Central memory CD8-positive, alpha-beta T cell (primary cell): ENCODE measurements at regions not wholly inside any gene's neighbourhood (a gene's known extent, or its start where the extent isn't known, plus 50 kb on each side); places are given as distances from the start of the nearest gene placed in this dataset.

ENCODE experiments used
- ATAC-seq: fragments of 150-1000 bp; cut with Tn5 transposase; replicated peaks from 2 replicates; pipeline ENCODE4 v1.10.0; 2022; ENCODE audit warnings: mild to moderate bottlenecking, moderate FRiP score, moderate number of reproducible peaks; ENCODE audit not compliant: poor library complexity, severe bottlenecking; ENCODE audit errors: extremely low read depth
- DNase-seq, 2 donors: peaks; one replicate each; pipeline ENCODE4 v3.0.0; 2021; ENCODE audit warnings: low spot score in 2 of 2
- H3K27ac Mint-ChIP-seq: one replicate; pipeline ENCODE4 v1.8.0; 2022; ENCODE audit warnings: low read depth, mild to moderate bottlenecking, moderate library complexity, mixed read lengths
- H3K27me3 Mint-ChIP-seq: one replicate; pipeline ENCODE4 v1.8.0; 2022; ENCODE audit warnings: mixed read lengths
- H3K36me3 Mint-ChIP-seq: one replicate; pipeline ENCODE4 v1.8.0; 2022; ENCODE audit warnings: mild to moderate bottlenecking, moderate library complexity, mixed read lengths; ENCODE audit not compliant: insufficient read depth
- H3K4me1 Mint-ChIP-seq: one replicate; pipeline ENCODE4 v1.8.0; 2022; ENCODE audit warnings: mixed read lengths
- H3K4me3 Mint-ChIP-seq: one replicate; pipeline ENCODE4 v1.8.0; 2022; ENCODE audit warnings: mild to moderate bottlenecking, moderate library complexity, mixed read lengths
- H3K9me3 Mint-ChIP-seq: one replicate; pipeline ENCODE4 v1.8.0; 2022; ENCODE audit warnings: mixed read lengths

- no peaks in the 10 kb centered on the region for H3K27me3 Mint-ChIP-seq
- H3K36me3 Mint-ChIP-seq: no peaks in the 10 kb centered on the region
- H3K4me1 Mint-ChIP-seq: no peaks in the 10 kb centered on the region
- no peak for DNase-seq
- ATAC-seq: no peak
- H3K27ac Mint-ChIP-seq: no peak overlapping the region
- H3K4me3 Mint-ChIP-seq: no peak overlapping the region
- peaks cover 9% of the 10 kb centered on the region for H3K9me3 Mint-ChIP-seq
Measured at GRCh38 chr4:93960450-93960849, 131.9 kb downstream of the ATOH1 start.

- Mint-ChIP-seq H3K9me3 (peaks cover 9% of the 10 kb centered on the region), H3K4me3 (no peak overlapping the region), H3K27ac (no peak overlapping the region), H3K27me3 (no peaks in the 10 kb centered on the region), H3K4me1 (no peaks in the 10 kb centered on the region), H3K36me3 (no peaks in the 10 kb centered on the region)
- ATAC-seq: no peak
- no peak for DNase-seq
Measured at GRCh38 chr4:93960916-93961315, 132.4 kb downstream of the ATOH1 start.

GRCh38 chr4:93981594-93981993, 153.0 kb downstream of the ATOH1 start:
- no peak for DNase-seq
- H3K27ac Mint-ChIP-seq: no peak overlapping the region
- H3K4me1 Mint-ChIP-seq: no peaks in the 10 kb centered on the region
- no peak overlapping the region for H3K4me3 Mint-ChIP-seq
- no peaks in the 10 kb centered on the region for H3K36me3 Mint-ChIP-seq
- no peaks in the 10 kb centered on the region for H3K27me3 Mint-ChIP-seq
- ATAC-seq: no peak
- peaks cover 23% of the 10 kb centered on the region for H3K9me3 Mint-ChIP-seq

DNA sequence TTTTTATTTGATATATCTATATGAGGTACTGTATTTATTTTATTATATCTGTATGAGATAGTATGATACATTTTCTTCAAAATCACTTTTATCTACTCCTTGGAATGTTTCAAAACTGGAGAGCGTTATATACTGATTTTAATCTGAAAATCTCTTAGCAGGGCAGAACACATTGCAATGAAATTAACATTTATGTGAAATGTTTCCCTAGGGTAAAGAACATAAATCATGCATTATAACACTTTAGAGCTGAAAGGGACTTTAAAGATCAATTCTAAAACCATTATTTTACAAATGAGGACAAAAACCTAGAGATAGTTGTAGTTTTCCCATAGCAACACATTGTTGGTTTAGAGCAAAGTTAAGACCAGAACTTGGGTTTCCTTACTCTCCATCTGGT, 153.7 kb downstream of the ATOH1 start:
- no peaks in the 10 kb centered on the region for H3K36me3 Mint-ChIP-seq
- H3K27me3 Mint-ChIP-seq: no peaks in the 10 kb centered on the region
- DNase-seq: no peak
- no peak overlapping the region for H3K27ac Mint-ChIP-seq
- ATAC-seq: no peak
- H3K4me1 Mint-ChIP-seq: no peaks in the 10 kb centered on the region
- H3K9me3 Mint-ChIP-seq: peaks cover 16% of the 10 kb centered on the region
- no peak overlapping the region for H3K4me3 Mint-ChIP-seq

GRCh38 chr4:93983140-93983539, 154.6 kb downstream of the ATOH1 start:
- Mint-ChIP-seq H3K27ac (no peak overlapping the region), H3K36me3 (no peaks in the 10 kb centered on the region), H3K27me3 (no peaks in the 10 kb centered on the region), H3K4me1 (no peaks in the 10 kb centered on the region), H3K9me3 (peaks cover 16% of the 10 kb centered on the region), H3K4me3 (no peak overlapping the region)
- DNase-seq: no peak
- no peak for ATAC-seq

GRCh38 chr4:93994175-93994994, 165.8 kb downstream of the ATOH1 start:
- H3K27ac Mint-ChIP-seq: no peak overlapping the region
- DNase-seq (no peak), ATAC-seq (no peak)
- H3K9me3 Mint-ChIP-seq: peaks cover 2% of the 10 kb centered on the region
- no peaks in the 10 kb centered on the region for H3K4me1 Mint-ChIP-seq
- H3K4me3 Mint-ChIP-seq: no peak overlapping the region
- no peaks in the 10 kb centered on the region for H3K36me3 Mint-ChIP-seq
- no peaks in the 10 kb centered on the region for H3K27me3 Mint-ChIP-seq

GRCh38 chr4:93996895-93997294, 168.3 kb downstream of the ATOH1 start:
- Mint-ChIP-seq H3K36me3 (no peaks in the 10 kb centered on the region), H3K9me3 (peaks cover 5% of the 10 kb centered on the region), H3K4me3 (no peak overlapping the region), H3K27ac (no peak overlapping the region), H3K4me1 (no peaks in the 10 kb centered on the region), H3K27me3 (no peaks in the 10 kb centered on the region)
- DNase-seq (no peak), ATAC-seq (no peak)

GRCh38 chr4:94000559-94000958, 172.0 kb downstream of the ATOH1 start:
- H3K36me3 Mint-ChIP-seq: no peaks in the 10 kb centered on the region
- H3K9me3 Mint-ChIP-seq: peaks cover 5% of the 10 kb centered on the region
- no peak overlapping the region for H3K27ac Mint-ChIP-seq
- H3K27me3 Mint-ChIP-seq: no peaks in the 10 kb centered on the region
- ATAC-seq: no peak
- DNase-seq: no peak
- H3K4me3 Mint-ChIP-seq: no peak overlapping the region
- H3K4me1 Mint-ChIP-seq: no peaks in the 10 kb centered on the region

DNA sequence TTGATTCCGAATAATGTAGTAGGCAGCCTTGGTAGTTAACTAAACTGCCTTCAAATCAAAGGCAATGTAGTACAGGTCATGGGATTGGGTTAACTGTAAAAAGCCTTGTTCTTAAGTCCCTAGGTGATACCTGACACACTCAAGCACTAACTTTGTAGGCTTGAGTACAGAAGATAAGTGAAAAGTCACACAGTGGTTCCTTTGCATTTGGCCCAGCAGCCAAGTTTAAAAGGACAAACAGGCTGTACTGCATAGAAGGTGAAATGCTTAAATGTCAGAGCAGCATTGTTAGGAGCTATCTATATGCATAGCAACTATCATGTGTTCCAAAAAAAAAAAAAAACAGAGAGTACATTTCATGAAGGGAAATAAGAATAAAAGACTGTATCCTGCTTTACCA, 178.4 kb downstream of the ATOH1 start:
- Mint-ChIP-seq H3K4me3 (no peak overlapping the region), H3K27ac (no peak overlapping the region), H3K36me3 (no peaks in the 10 kb centered on the region), H3K9me3 (no peaks in the 10 kb centered on the region), H3K4me1 (no peaks in the 10 kb centered on the region), H3K27me3 (no peaks in the 10 kb centered on the region)
- DNase-seq: no peak
- no peak for ATAC-seq

DNA sequence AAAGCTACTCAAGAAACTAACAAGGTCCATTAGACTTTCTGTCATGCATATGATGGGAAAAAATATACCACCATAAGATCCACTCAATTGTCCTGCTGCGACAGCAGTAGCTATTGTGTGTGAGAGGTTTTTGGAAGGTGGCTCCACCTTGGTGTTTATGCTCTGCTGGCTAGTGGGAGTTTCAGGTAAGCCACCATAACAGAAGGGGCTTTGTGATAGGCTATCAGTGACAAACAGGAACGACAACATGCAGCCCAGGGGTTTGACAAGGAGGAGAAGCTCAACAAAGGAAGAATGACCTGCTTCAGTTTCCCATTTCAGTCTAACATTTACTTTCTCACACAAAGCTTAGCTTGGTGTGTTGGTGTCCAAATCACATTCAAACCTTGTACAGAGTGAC, 182.6 kb downstream of the ATOH1 start:
- DNase-seq (no peak), ATAC-seq (no peak)
- no peaks in the 10 kb centered on the region for H3K4me1 Mint-ChIP-seq
- no peaks in the 10 kb centered on the region for H3K36me3 Mint-ChIP-seq
- H3K4me3 Mint-ChIP-seq: no peak overlapping the region
- H3K27ac Mint-ChIP-seq: no peak overlapping the region
- H3K9me3 Mint-ChIP-seq: no peaks in the 10 kb centered on the region
- no peaks in the 10 kb centered on the region for H3K27me3 Mint-ChIP-seq

GRCh38 chr4:94014484-94015136, 186.1 kb downstream of the ATOH1 start:
- no peaks in the 10 kb centered on the region for H3K27me3 Mint-ChIP-seq
- no peaks in the 10 kb centered on the region for H3K4me1 Mint-ChIP-seq
- H3K27ac Mint-ChIP-seq: no peak overlapping the region

DNA sequence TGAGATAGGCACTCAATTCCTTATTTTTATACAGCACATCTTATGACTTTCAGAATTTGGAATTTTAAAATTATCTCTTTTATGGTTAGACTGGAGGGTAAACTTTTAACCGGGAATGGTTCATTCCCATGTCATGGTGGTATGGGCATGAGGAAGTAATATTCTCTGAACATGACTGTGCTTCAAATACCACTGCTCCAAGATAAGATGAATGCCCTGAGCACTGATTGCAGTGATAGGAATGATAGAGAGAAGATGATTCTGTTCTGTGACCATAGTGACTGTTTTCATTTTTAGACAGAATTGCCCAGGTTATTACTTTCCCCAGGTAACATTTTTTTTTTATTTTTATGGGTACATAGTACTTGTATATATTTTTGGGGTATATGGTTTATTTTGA, 187.4 kb downstream of the ATOH1 start:
- no peaks in the 10 kb centered on the region for H3K4me1 Mint-ChIP-seq

More at GRCh38 chr4:94014484-94015136, 186.1 kb downstream of the ATOH1 start:
- H3K36me3 Mint-ChIP-seq: no peaks in the 10 kb centered on the region
- peaks cover 5% of the 10 kb centered on the region for H3K9me3 Mint-ChIP-seq
- DNase-seq (no peak), ATAC-seq (no peak)
- H3K4me3 Mint-ChIP-seq: no peak overlapping the region

GRCh38 chr4:94032754-94033153, 174.9 kb upstream of the SMARCAD1 start:
- no peaks in the 10 kb centered on the region for H3K27me3 Mint-ChIP-seq
- no peak for ATAC-seq
- H3K4me3 Mint-ChIP-seq: no peak overlapping the region
- DNase-seq: no peak
- H3K27ac Mint-ChIP-seq: no peak overlapping the region
- no peaks in the 10 kb centered on the region for H3K9me3 Mint-ChIP-seq
- no peaks in the 10 kb centered on the region for H3K4me1 Mint-ChIP-seq
- H3K36me3 Mint-ChIP-seq: no peaks in the 10 kb centered on the region

More for the DNA sequence above, 187.4 kb downstream of the ATOH1 start:
- Mint-ChIP-seq H3K36me3 (no peaks in the 10 kb centered on the region), H3K27me3 (no peaks in the 10 kb centered on the region), H3K9me3 (peaks cover 5% of the 10 kb centered on the region), H3K4me3 (no peak overlapping the region), H3K27ac (no peak overlapping the region)
- no peak for ATAC-seq
- DNase-seq: no peak
